ENCODE measurements at regions not wholly inside any gene's neighbourhood (a gene's known extent, or its start where the extent isn't known, plus 50 kb on each side); places are given as distances from the start of the nearest gene placed in this dataset.

DNA sequence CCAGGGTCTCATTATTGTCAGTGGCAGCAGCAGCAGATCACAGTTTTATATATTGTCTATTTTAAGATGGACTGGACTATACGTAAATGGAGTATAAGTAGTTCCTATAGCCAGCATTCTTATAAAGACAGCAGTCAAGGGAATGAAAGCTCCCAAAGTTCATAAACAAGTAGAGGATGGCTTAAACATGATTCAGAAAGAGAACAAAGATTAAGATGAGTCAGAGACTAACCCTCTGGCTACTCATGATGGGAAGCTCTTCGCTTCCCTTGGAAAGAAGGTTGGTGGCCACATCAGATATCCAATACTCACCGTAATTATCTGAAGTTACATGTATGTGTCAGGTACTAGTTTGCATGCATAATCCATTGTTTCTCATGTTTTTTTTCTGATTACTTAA is 277.0 kb downstream of the INHBA start:
- Histone ChIP-seq H3K27ac (ENCODE audit: low read depth, low read length) (no peak overlapping the region), H3K4me1 (ENCODE audit: control insufficient read depth, insufficient read depth, low read length) (no peaks in the 10 kb centered on the region), H3K9me3 (ENCODE audit: control insufficient read depth, insufficient read depth, low read length) (no peaks in the 10 kb centered on the region), H3K4me3 (ENCODE audit: low read depth, low read length) (no peak overlapping the region), H3K27me3 (ENCODE audit: control insufficient read depth, insufficient read depth, low read length) (no peaks in the 10 kb centered on the region), H3K36me3 (ENCODE audit: control insufficient read depth, insufficient read depth, low read length) (no peaks in the 10 kb centered on the region)
- no CpG with 5 or more reads among the region's 3 CpGs for WGBS (ENCODE audit: insufficient coverage)
- DNase-seq (ENCODE audit: low read depth in 4 of 6, low spot score in 6 of 6), result no peak

DNA sequence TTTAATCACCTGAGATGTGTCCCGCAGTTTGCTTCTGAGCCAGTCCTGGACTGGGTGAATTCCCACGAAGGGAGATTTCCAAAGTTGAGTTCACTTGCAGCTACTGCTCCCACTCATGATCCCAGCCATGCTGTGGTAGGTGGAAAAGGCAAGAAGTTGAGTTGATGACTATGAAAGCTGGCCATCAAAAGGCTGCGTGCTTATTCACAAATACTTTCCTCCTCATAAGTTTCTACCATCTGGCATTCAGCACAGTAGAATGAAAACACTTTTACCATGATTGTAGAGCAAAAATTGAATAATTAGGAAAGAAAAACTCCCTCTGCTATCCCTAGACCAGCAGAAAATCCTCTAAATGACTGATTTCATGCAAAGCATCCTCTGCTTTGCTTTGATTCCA is 281.8 kb downstream of the INHBA start:
- Histone ChIP-seq H3K9me3 (ENCODE audit: control insufficient read depth, insufficient read depth, low read length) (no peaks in the 10 kb centered on the region), H3K27me3 (ENCODE audit: control insufficient read depth, insufficient read depth, low read length) (no peaks in the 10 kb centered on the region), H3K4me1 (ENCODE audit: control insufficient read depth, insufficient read depth, low read length) (no peaks in the 10 kb centered on the region), H3K36me3 (ENCODE audit: control insufficient read depth, insufficient read depth, low read length) (no peaks in the 10 kb centered on the region), H3K4me3 (ENCODE audit: low read depth, low read length) (no peak overlapping the region), H3K27ac (ENCODE audit: low read depth, low read length) (no peak overlapping the region)
- 100% methylated on average over 1 of the region's 3 CpGs for WGBS (ENCODE audit: insufficient coverage)
- DNase-seq (ENCODE audit: low read depth in 4 of 6, low spot score in 6 of 6), result no peak

DNA sequence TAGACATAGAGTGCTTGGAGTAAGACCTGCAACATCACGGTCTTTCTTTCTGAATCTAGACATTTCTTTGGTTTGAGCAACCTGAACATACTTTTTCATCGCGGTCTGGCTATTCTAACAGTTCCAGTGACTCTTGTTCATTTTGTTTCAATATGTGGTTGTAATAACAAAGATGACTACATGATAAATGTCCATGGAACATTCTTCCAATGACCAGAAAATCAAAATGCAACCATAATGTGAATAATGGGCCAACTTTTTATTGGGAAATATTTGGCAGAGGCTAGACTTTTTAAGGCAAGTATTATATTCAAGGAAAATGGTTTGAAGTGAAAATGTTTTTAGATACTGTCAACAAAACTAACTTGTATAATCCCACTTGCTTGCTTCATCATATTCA is 282.5 kb downstream of the INHBA start:
- DNase-seq (ENCODE audit: low read depth in 4 of 6, low spot score in 6 of 6), result no peak
- no CpG with 5 or more reads among the region's 3 CpGs for WGBS (ENCODE audit: insufficient coverage)
- Histone ChIP-seq H3K27ac (ENCODE audit: low read depth, low read length) (no peak overlapping the region), H3K9me3 (ENCODE audit: control insufficient read depth, insufficient read depth, low read length) (no peaks in the 10 kb centered on the region), H3K4me3 (ENCODE audit: low read depth, low read length) (no peak overlapping the region), H3K4me1 (ENCODE audit: control insufficient read depth, insufficient read depth, low read length) (no peaks in the 10 kb centered on the region), H3K36me3 (ENCODE audit: control insufficient read depth, insufficient read depth, low read length) (no peaks in the 10 kb centered on the region), H3K27me3 (ENCODE audit: control insufficient read depth, insufficient read depth, low read length) (no peaks in the 10 kb centered on the region)

GRCh38 chr7:41418337-41418736 is 284.6 kb downstream of the INHBA start:
- Histone ChIP-seq H3K4me1 (ENCODE audit: control insufficient read depth, insufficient read depth, low read length) (no peaks in the 10 kb centered on the region), H3K36me3 (ENCODE audit: control insufficient read depth, insufficient read depth, low read length) (no peaks in the 10 kb centered on the region), H3K9me3 (ENCODE audit: control insufficient read depth, insufficient read depth, low read length) (no peaks in the 10 kb centered on the region), H3K27me3 (ENCODE audit: control insufficient read depth, insufficient read depth, low read length) (no peaks in the 10 kb centered on the region), H3K4me3 (ENCODE audit: low read depth, low read length) (no peak overlapping the region), H3K27ac (ENCODE audit: low read depth, low read length) (no peak overlapping the region)
- no peak for DNase-seq (ENCODE audit: low read depth in 4 of 6, low spot score in 6 of 6)
- WGBS (ENCODE audit: insufficient coverage), result 71% methylated on average over 3 of the region's 3 CpGs

- DNase-seq (ENCODE audit: low read depth in 4 of 6, low spot score in 6 of 6), result no peak
- Histone ChIP-seq H3K36me3 (ENCODE audit: control insufficient read depth, insufficient read depth, low read length) (no peaks in the 10 kb centered on the region), H3K27ac (ENCODE audit: low read depth, low read length) (no peak overlapping the region), H3K9me3 (ENCODE audit: control insufficient read depth, insufficient read depth, low read length) (no peaks in the 10 kb centered on the region), H3K27me3 (ENCODE audit: control insufficient read depth, insufficient read depth, low read length) (no peaks in the 10 kb centered on the region), H3K4me3 (ENCODE audit: low read depth, low read length) (no peak overlapping the region), H3K4me1 (ENCODE audit: control insufficient read depth, insufficient read depth, low read length) (no peaks in the 10 kb centered on the region)
- WGBS (ENCODE audit: insufficient coverage), result no CpG with 5 or more reads among the region's 3 CpGs
Measured at GRCh38 chr7:41416208-41416595, 286.7 kb downstream of the INHBA start.

- H3K27ac ChIP-seq (ENCODE audit: low read depth, low read length), result no peak overlapping the region
- H3K4me1 ChIP-seq (ENCODE audit: control insufficient read depth, insufficient read depth, low read length), result no peaks in the 10 kb centered on the region
- H3K36me3 ChIP-seq (ENCODE audit: control insufficient read depth, insufficient read depth, low read length), result no peaks in the 10 kb centered on the region
- H3K9me3 ChIP-seq (ENCODE audit: control insufficient read depth, insufficient read depth, low read length), result no peaks in the 10 kb centered on the region
- H3K27me3 ChIP-seq (ENCODE audit: control insufficient read depth, insufficient read depth, low read length), result no peaks in the 10 kb centered on the region
- no peak for DNase-seq (ENCODE audit: low read depth in 4 of 6, low spot score in 6 of 6)
- WGBS (ENCODE audit: insufficient coverage), result 67% methylated on average over 1 of the region's 5 CpGs
- H3K4me3 ChIP-seq (ENCODE audit: low read depth, low read length), result no peak overlapping the region
Measured at GRCh38 chr7:41415471-41416207, 287.3 kb downstream of the INHBA start.

DNA sequence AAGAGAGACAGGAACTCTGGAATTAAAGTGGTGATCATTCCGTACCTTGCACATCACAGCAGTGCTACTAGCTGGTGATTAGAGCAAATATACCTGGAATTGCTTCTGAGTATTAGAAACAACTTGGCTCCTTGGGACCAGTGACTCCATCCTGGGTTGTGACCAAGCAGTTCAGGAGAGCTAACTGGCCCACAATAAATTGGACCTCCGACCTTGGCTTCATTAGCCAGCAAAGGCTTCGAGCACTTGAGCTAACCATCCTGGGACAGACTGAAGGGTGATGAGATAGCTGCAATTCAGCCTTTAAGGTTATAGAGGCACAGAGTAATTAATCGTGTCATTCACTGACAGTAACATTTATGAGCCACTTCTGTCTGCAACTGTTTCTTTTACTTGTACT is 287.8 kb downstream of the INHBA start:
- no peak overlapping the region for H3K4me3 ChIP-seq (ENCODE audit: low read depth, low read length)

GRCh38 chr7:41404375-41405074 is 298.4 kb downstream of the INHBA start:
- Histone ChIP-seq H3K9me3 (ENCODE audit: control insufficient read depth, insufficient read depth, low read length) (no peaks in the 10 kb centered on the region), H3K4me1 (ENCODE audit: control insufficient read depth, insufficient read depth, low read length) (no peaks in the 10 kb centered on the region), H3K4me3 (ENCODE audit: low read depth, low read length) (no peak overlapping the region), H3K27ac (ENCODE audit: low read depth, low read length) (no peak overlapping the region), H3K27me3 (ENCODE audit: control insufficient read depth, insufficient read depth, low read length) (no peaks in the 10 kb centered on the region), H3K36me3 (ENCODE audit: control insufficient read depth, insufficient read depth, low read length) (no peaks in the 10 kb centered on the region)
- DNase-seq (ENCODE audit: low read depth in 4 of 6, low spot score in 6 of 6), result no peak
- WGBS (ENCODE audit: insufficient coverage), result no CpG with 5 or more reads among the region's 3 CpGs

More for the DNA sequence above, 287.8 kb downstream of the INHBA start:
- no peak overlapping the region for H3K27ac ChIP-seq (ENCODE audit: low read depth, low read length)
- H3K27me3 ChIP-seq (ENCODE audit: control insufficient read depth, insufficient read depth, low read length), result no peaks in the 10 kb centered on the region
- DNase-seq (ENCODE audit: low read depth in 4 of 6, low spot score in 6 of 6), result no peak
- 73% methylated on average over 4 of the region's 4 CpGs for WGBS (ENCODE audit: insufficient coverage)
- H3K36me3 ChIP-seq (ENCODE audit: control insufficient read depth, insufficient read depth, low read length), result no peaks in the 10 kb centered on the region
- no peaks in the 10 kb centered on the region for H3K9me3 ChIP-seq (ENCODE audit: control insufficient read depth, insufficient read depth, low read length)
- H3K4me1 ChIP-seq (ENCODE audit: control insufficient read depth, insufficient read depth, low read length), result no peaks in the 10 kb centered on the region

GRCh38 chr7:41403291-41403690 is 299.6 kb downstream of the INHBA start:
- Histone ChIP-seq H3K4me1 (ENCODE audit: control insufficient read depth, insufficient read depth, low read length) (no peaks in the 10 kb centered on the region), H3K36me3 (ENCODE audit: control insufficient read depth, insufficient read depth, low read length) (no peaks in the 10 kb centered on the region), H3K27me3 (ENCODE audit: control insufficient read depth, insufficient read depth, low read length) (no peaks in the 10 kb centered on the region), H3K9me3 (ENCODE audit: control insufficient read depth, insufficient read depth, low read length) (no peaks in the 10 kb centered on the region), H3K4me3 (ENCODE audit: low read depth, low read length) (no peak overlapping the region), H3K27ac (ENCODE audit: low read depth, low read length) (no peak overlapping the region)
- DNase-seq (ENCODE audit: low read depth in 4 of 6, low spot score in 6 of 6), result no peak
- no CpG with 5 or more reads among the region's 2 CpGs for WGBS (ENCODE audit: insufficient coverage)

- 63% methylated on average over 4 of the region's 4 CpGs for whole genome bisulfite sequencing (ENCODE audit: insufficient coverage)
- Histone ChIP-seq H3K27ac (ENCODE audit: low read depth, low read length) (no peak overlapping the region), H3K27me3 (ENCODE audit: control insufficient read depth, insufficient read depth, low read length) (no peaks in the 10 kb centered on the region), H3K4me3 (ENCODE audit: low read depth, low read length) (no peak overlapping the region), H3K4me1 (ENCODE audit: control insufficient read depth, insufficient read depth, low read length) (no peaks in the 10 kb centered on the region), H3K36me3 (ENCODE audit: control insufficient read depth, insufficient read depth, low read length) (no peaks in the 10 kb centered on the region), H3K9me3 (ENCODE audit: control insufficient read depth, insufficient read depth, low read length) (no peaks in the 10 kb centered on the region)
- DNase-seq (ENCODE audit: low read depth in 4 of 6, low spot score in 6 of 6), result no peak
Measured at GRCh38 chr7:41401833-41402232, 301.1 kb downstream of the INHBA start.
